ENCODE measurements at regions not wholly inside any gene's neighbourhood (a gene's known extent, or its start where the extent isn't known, plus 50 kb on each side); places are given as distances from the start of the nearest gene placed in this dataset.
A peak's percentile ranks its signal among the peaks of the same experiment; 100 is the strongest.
"Not testable (repeated sequence)": the region's sequence is repeated elsewhere in the genome, so short reads cannot be mapped to it uniquely, and the experiment has no call there.

GRCh38 chr4:38420254-38420653, 243.7 kb upstream of the KLF3 start:
- not testable (repeated sequence) for DNase-seq (ENCODE audit: low spot score)

- no peak for DNase-seq (ENCODE audit: low spot score)
Measured at GRCh38 chr4:38422850-38423249, 241.1 kb upstream of the KLF3 start.

- peak; percentile 29 for DNase-seq (ENCODE audit: low spot score)
Measured at GRCh38 chr4:38424151-38424871, 239.7 kb upstream of the KLF3 start.

- no peak for DNase-seq (ENCODE audit: low spot score)
Measured at GRCh38 chr4:38426532-38426931, 237.5 kb upstream of the KLF3 start.

DNA sequence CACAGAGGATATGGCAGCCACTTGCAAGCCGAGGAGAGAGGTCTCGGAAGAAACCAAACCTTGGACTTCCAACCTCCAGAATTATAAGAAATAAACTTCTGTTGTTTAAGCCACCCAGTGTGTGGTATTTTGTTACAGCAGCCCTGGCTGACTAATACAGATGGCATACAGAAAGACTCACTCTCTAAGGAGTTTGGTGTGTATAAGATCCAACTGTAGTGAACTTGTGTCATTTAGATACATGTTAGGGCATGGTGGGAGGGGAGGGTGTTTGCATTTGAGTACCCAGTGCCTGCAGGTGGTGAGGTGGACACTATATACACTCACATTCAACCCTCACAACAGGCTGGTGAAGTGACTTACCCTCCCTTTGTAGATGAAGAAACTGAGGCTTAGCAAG, 233.2 kb upstream of the KLF3 start:
- no peak for DNase-seq (ENCODE audit: low spot score)

- no peak for DNase-seq (ENCODE audit: low spot score)
Measured at GRCh38 chr4:38442073-38442788, 221.8 kb upstream of the KLF3 start.

- no peak for DNase-seq (ENCODE audit: low spot score)
Measured at GRCh38 chr4:38449506-38450174, 214.4 kb upstream of the KLF3 start.

DNA sequence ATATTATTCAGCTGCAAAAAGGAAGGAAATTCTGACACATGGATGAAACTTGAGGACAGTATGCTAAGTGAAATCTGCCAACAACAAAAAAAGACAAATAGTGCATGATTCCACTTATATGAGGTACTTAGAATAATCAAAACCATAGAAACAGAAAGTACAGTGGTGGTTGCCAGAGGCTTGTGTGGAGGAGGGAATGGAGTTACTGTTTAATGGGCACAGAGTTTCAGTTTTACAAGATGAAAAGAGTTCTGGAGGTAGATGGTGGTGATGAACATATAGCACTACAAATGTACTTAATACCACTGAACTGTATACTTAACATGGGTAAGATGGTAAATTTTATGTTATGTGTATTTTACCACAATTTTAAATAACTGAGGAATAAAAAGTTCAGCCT, 212.0 kb upstream of the KLF3 start:
- no peak for DNase-seq (ENCODE audit: low spot score)

GRCh38 chr4:38452542-38452941, 211.5 kb upstream of the KLF3 start:
- DNase-seq (ENCODE audit: low spot score) = no peak

GRCh38 chr4:38453253-38453881, 210.6 kb upstream of the KLF3 start:
- no peak for DNase-seq (ENCODE audit: low spot score)

GRCh38 chr4:38454284-38454683, 209.7 kb upstream of the KLF3 start:
- no peak for DNase-seq (ENCODE audit: low spot score)

GRCh38 chr4:38455092-38455862, 208.7 kb upstream of the KLF3 start:
- DNase-seq (ENCODE audit: low spot score) = no peak

GRCh38 chr4:38456096-38456495, 207.9 kb upstream of the KLF3 start:
- no peak for DNase-seq (ENCODE audit: low spot score)

- DNase-seq (ENCODE audit: low spot score) = no peak
Measured at GRCh38 chr4:38461342-38461741, 202.7 kb upstream of the KLF3 start.

GRCh38 chr4:38462367-38463055, 201.5 kb upstream of the KLF3 start:
- no peak for DNase-seq (ENCODE audit: low spot score)

GRCh38 chr4:38463268-38463958, 200.6 kb upstream of the KLF3 start:
- DNase-seq (ENCODE audit: low spot score) = no peak

DNA sequence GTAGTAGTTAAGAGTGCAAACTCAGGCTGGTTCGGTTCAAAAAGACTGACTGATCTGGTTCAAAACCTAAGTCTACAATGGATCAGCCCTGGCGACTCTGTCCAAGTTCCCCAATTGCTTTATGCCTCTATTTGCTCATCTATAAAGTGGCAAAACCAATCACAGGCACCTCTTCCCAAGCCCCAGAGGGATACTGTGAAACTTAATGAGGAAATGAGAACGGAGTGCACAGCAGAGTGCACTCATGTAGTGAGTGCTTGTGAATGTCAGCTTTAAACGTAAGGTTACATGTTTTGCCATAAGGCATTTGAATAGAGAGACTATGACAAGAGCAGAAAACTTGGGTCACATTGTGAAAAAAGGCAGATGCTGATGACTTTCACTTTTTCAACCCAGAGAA, 199.7 kb upstream of the KLF3 start:
- no peak for DNase-seq (ENCODE audit: low spot score)

DNA sequence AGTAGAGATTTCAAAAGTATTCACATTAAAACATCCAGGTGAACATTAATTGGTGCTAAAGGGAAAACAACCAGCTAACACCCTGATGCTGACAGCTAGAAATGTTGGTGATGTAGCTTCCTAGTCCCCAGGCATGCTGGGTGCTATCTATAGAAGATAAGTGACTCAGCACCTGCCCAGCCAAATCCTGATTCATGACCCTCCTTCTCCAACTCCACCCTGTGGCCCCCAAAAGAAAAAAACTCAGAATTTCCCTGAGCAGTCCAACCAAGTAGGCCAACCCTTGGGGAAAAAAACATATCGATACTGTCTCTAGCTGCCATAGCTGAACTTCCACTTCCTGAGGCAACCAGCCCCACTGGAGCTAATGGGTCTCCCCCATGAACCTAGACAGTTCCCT, 197.6 kb upstream of the KLF3 start:
- no peak for DNase-seq (ENCODE audit: low spot score)

GRCh38 chr4:38467296-38467695, 196.7 kb upstream of the KLF3 start:
- DNase-seq (ENCODE audit: low spot score) = no peak

- no peak for DNase-seq (ENCODE audit: low spot score)
Measured at GRCh38 chr4:38468339-38468866, 195.6 kb upstream of the KLF3 start.

Measured in kidney capillary endothelial cell (primary cell).